Neural cell (in vitro differentiated cells): ENCODE measurements at regions not wholly inside any gene's neighbourhood (a gene's known extent, or its start where the extent isn't known, plus 50 kb on each side); places are given as distances from the start of the nearest gene placed in this dataset.

Source experiments
- H2AFZ ChIP-seq: fragments of 200-600, 300-800 bp; sonication (generic), shearing (Covaris generic); 2 replicates; pipeline ENCODE4 v1.6.0; 2014; ENCODE audit warnings: low read depth, mild to moderate bottlenecking, antibody characterized with exemption, low read length, moderate library complexity
- H3F3A ChIP-seq: fragments of 200-600 bp; shearing (Covaris generic); 2 replicates; pipeline ENCODE4 v1.6.1; 2016; ENCODE audit warnings: mild to moderate bottlenecking, moderate library complexity, mixed read lengths, antibody characterized with exemption, low read length; ENCODE audit not compliant: insufficient read depth, poor library complexity, severe bottlenecking
- H3K27ac ChIP-seq: fragments of 200-600, 300-800 bp; sonication (generic), shearing (Covaris generic); 2 replicates; pipeline ENCODE4 v1.5.1; 2014; ENCODE audit warnings: mild to moderate bottlenecking, low read length, moderate library complexity
- H3K27me3 ChIP-seq: fragments of 300-800, 200-600 bp; sonication (generic), shearing (Covaris generic); 2 replicates; pipeline ENCODE4 v1.6.0; 2014; ENCODE audit warnings: mild to moderate bottlenecking, low read depth, low read length, moderate library complexity; ENCODE audit not compliant: insufficient read depth
- H3K36me3 ChIP-seq: fragments of 300-800, 200-600 bp; sonication (generic), shearing (Covaris generic); 2 replicates; pipeline ENCODE4 v1.5.1; 2014; ENCODE audit warnings: mild to moderate bottlenecking, antibody characterized with exemption, low read length, moderate library complexity; ENCODE audit not compliant: insufficient read depth
- H3K4me2 ChIP-seq: fragments of 300-800, 200-600 bp; sonication (generic), shearing (Covaris generic); 2 replicates; pipeline ENCODE4 v1.6.0; 2014; ENCODE audit warnings: mild to moderate bottlenecking, low read length
- H3K4me3 ChIP-seq: fragments of 300-800, 200-600 bp; sonication (generic), shearing (Covaris generic); 2 replicates; pipeline ENCODE4 v1.5.1; 2014; ENCODE audit warnings: mild to moderate bottlenecking, low read length, moderate library complexity
- H3K79me2 ChIP-seq: fragments of 200-600 bp; shearing (Covaris generic); replicated peaks from 2 replicates; pipeline ENCODE4 v1.6.0; 2014; ENCODE audit warnings: mild to moderate bottlenecking, low read length, moderate library complexity; ENCODE audit not compliant: insufficient read depth
- H3K9ac ChIP-seq: fragments of 300-800, 200-600 bp; sonication (generic), shearing (Covaris generic); 2 replicates; pipeline ENCODE4 v1.6.1; 2016; ENCODE audit warnings: mild to moderate bottlenecking, low read length, mixed read lengths
- H3K9me2 ChIP-seq: fragments of 200-600 bp; shearing (Covaris generic); 2 replicates; pipeline ENCODE4 v1.6.1; 2016; ENCODE audit warnings: mild to moderate bottlenecking, low read length, mixed read lengths; ENCODE audit not compliant: insufficient read depth
- H3K9me3 ChIP-seq: fragments of 200-600, 300-800 bp; sonication (generic), shearing (Covaris generic); 2 replicates; pipeline ENCODE4 v1.6.1; 2016; ENCODE audit warnings: mild to moderate bottlenecking, mixed run types, low read length, moderate library complexity, mixed read lengths
- H4K20me1 ChIP-seq: fragments of 200-600 bp; shearing (Covaris generic); 2 replicates; pipeline ENCODE4 v1.6.1; 2016; ENCODE audit warnings: mild to moderate bottlenecking, mixed run types; ENCODE audit not compliant: insufficient read depth
- CTCF ChIP-seq: fragments of 450-650 bp; IDR thresholded peaks from 2 replicates; pipeline ENCODE4 v1.5.1; 2014; ENCODE audit warnings: antibody characterized with exemption, mild to moderate bottlenecking, moderate library complexity; ENCODE audit not compliant: poor library complexity, severe bottlenecking
- EP300 ChIP-seq: fragments of 450-650 bp; conservative IDR thresholded peaks from 2 replicates; pipeline ENCODE4 v1.6.1; 2014; ENCODE audit warnings: antibody characterized with exemption, mild to moderate bottlenecking, moderate library complexity; ENCODE audit not compliant: poor library complexity, severe bottlenecking
- EZH2 ChIP-seq: fragments of 200-600, 300-800 bp; shearing (Covaris generic), sonication (generic); IDR thresholded peaks from 2 replicates; pipeline ENCODE4 v1.6.1; 2014; ENCODE audit warnings: antibody characterized with exemption, low read length, borderline replicate concordance, mild to moderate bottlenecking; ENCODE audit not compliant: insufficient read depth, poor library complexity, severe bottlenecking
- MXI1 ChIP-seq: fragments of 450-650 bp; conservative IDR thresholded peaks from 2 replicates; pipeline ENCODE4 v1.6.1; 2014; ENCODE audit warnings: antibody characterized with exemption, mild to moderate bottlenecking; ENCODE audit not compliant: poor library complexity, severe bottlenecking
- POLR2AphosphoS5 ChIP-seq: IDR thresholded peaks from 2 replicates; pipeline ENCODE4 v1.6.1; 2012
- RAD21 ChIP-seq: fragments of 450-650 bp; conservative IDR thresholded peaks from 2 replicates; pipeline ENCODE4 v1.6.1; 2014; ENCODE audit warnings: antibody characterized with exemption, mild to moderate bottlenecking, moderate library complexity
- SMC3 ChIP-seq: fragments of 450-650 bp; conservative IDR thresholded peaks from 2 replicates; pipeline ENCODE4 v1.6.1; 2014; ENCODE audit warnings: antibody characterized with exemption, mild to moderate bottlenecking, moderate library complexity; ENCODE audit not compliant: poor library complexity
- TAF1 ChIP-seq: IDR thresholded peaks from 2 replicates; pipeline ENCODE4 v1.6.1; 2012; ENCODE audit warnings: low read depth
- TF ChIP-seq, protein P1 (sequence below): IDR thresholded peaks from 2 replicates; pipeline ENCODE4 v1.6.1; 2012; ENCODE audit warnings: borderline replicate concordance

DNA sequence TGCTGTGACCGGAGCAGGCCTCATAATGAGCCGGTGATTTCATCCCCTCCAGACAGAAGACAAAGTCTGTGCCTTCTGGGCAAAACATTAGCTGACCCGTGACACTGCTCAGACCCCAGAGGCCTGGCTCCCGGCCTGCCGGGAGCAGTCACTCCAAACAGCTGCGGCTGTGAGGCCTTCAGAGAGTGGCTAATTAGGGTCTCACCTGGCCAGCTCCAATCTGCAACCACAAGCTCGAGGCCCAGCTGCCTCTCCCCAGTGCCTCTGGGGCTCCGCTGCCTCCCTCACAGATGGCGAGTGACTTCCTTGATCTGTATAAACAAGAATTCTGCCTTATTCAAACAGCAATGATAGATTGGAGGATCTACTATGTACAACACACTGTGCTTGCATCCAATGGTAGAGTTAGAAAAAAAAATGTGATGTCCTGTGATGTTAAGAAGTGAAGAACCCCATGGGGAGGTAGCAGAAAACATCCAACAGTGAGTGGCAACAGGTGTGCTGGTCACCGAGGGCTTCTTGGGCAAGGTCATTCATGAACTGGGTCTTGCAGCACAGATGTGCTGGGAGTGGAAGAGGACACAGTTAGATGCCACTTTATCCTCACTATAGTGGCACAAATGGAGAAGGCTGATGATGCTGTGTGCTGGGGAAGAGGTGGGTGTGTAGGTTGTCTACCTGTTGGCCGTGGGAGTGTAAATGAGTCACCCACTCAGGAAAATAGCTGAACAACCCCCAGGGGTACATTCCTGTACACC lies 98.2 kb upstream of the ASAP2 start:
- no peaks in the 10 kb centered on the region for H3K36me3 ChIP-seq
- no peak overlapping the region for H2AFZ ChIP-seq
- H3K9me2 ChIP-seq = no peaks in the 10 kb centered on the region
- no peaks in the 10 kb centered on the region for H3K27me3 ChIP-seq
- no peaks in the 10 kb centered on the region for H3K9me3 ChIP-seq
- H3K4me3 ChIP-seq = no peak overlapping the region
- no peaks in the 10 kb centered on the region for H4K20me1 ChIP-seq
- H3F3A ChIP-seq = no peaks in the 10 kb centered on the region
- TF ChIP-seq EZH2 (no peak), EP300 (no peak), MXI1 (no peak), POLR2AphosphoS5 (no peak), RAD21 (no peak), TAF1 (no peak), CTCF (no peak), SMC3 (no peak)
- TF ChIP-seq, protein P1, sequence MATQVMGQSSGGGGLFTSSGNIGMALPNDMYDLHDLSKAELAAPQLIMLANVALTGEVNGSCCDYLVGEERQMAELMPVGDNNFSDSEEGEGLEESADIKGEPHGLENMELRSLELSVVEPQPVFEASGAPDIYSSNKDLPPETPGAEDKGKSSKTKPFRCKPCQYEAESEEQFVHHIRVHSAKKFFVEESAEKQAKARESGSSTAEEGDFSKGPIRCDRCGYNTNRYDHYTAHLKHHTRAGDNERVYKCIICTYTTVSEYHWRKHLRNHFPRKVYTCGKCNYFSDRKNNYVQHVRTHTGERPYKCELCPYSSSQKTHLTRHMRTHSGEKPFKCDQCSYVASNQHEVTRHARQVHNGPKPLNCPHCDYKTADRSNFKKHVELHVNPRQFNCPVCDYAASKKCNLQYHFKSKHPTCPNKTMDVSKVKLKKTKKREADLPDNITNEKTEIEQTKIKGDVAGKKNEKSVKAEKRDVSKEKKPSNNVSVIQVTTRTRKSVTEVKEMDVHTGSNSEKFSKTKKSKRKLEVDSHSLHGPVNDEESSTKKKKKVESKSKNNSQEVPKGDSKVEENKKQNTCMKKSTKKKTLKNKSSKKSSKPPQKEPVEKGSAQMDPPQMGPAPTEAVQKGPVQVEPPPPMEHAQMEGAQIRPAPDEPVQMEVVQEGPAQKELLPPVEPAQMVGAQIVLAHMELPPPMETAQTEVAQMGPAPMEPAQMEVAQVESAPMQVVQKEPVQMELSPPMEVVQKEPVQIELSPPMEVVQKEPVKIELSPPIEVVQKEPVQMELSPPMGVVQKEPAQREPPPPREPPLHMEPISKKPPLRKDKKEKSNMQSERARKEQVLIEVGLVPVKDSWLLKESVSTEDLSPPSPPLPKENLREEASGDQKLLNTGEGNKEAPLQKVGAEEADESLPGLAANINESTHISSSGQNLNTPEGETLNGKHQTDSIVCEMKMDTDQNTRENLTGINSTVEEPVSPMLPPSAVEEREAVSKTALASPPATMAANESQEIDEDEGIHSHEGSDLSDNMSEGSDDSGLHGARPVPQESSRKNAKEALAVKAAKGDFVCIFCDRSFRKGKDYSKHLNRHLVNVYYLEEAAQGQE = no peak
- H3K79me2 ChIP-seq = no peaks in the 10 kb centered on the region
- no peak overlapping the region for H3K27ac ChIP-seq
- no peak overlapping the region for H3K9ac ChIP-seq
- H3K4me2 ChIP-seq = no peak overlapping the region

- no peaks in the 10 kb centered on the region for H3K9me2 ChIP-seq
- H3K9ac ChIP-seq = no peak overlapping the region
- H3K79me2 ChIP-seq = no peaks in the 10 kb centered on the region
- H3K9me3 ChIP-seq = no peaks in the 10 kb centered on the region
- no peak overlapping the region for H3K4me3 ChIP-seq
- no peaks in the 10 kb centered on the region for H3K27me3 ChIP-seq
- H2AFZ ChIP-seq = no peak overlapping the region
- TF ChIP-seq RAD21 (no peak), EP300 (no peak), TAF1 (no peak), POLR2AphosphoS5 (no peak), SMC3 (no peak), EZH2 (no peak), MXI1 (no peak), CTCF (no peak)
- TF ChIP-seq, protein P1 = no peak
- no peaks in the 10 kb centered on the region for H3K36me3 ChIP-seq
- no peaks in the 10 kb centered on the region for H3F3A ChIP-seq
- no peaks in the 10 kb centered on the region for H4K20me1 ChIP-seq
- no peak overlapping the region for H3K4me2 ChIP-seq
- no peak overlapping the region for H3K27ac ChIP-seq
Measured at GRCh38 chr2:9107168-9108025, 99.2 kb upstream of the ASAP2 start.
